DLD1 (cell line): ENCODE measurements at regions not wholly inside any gene's neighbourhood (a gene's known extent, or its start where the extent isn't known, plus 50 kb on each side); places are given as distances from the start of the nearest gene placed in this dataset.

Source experiments
- in situ Hi-C: cut with HindIII; loops from 2 replicates; pipeline ENCODE4 v1.10.0; 2017; ENCODE audit warnings: low sequenced_read_pairs

DNA sequence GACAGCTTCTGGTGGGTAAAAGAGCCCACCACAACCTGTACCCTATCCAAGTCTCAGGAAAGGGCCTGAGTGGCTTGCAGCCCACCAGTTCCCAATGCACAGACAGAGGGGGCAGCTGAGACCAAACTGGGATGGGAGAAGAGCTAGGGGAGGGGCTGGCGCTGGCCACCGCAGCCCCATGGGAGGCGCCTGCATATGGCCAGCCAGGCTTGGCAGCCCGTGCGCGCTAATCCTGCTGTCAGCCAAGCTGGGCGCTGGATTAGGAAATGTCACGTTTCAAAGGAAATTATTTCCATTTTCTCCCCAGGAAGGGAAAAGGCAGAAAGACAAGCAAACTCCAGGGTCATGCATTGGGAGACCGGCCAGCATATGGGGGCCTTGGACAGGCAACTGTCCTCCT, 236.8 kb downstream of the BUD13 start:
- in situ Hi-C loops, result no loop called here

DNA sequence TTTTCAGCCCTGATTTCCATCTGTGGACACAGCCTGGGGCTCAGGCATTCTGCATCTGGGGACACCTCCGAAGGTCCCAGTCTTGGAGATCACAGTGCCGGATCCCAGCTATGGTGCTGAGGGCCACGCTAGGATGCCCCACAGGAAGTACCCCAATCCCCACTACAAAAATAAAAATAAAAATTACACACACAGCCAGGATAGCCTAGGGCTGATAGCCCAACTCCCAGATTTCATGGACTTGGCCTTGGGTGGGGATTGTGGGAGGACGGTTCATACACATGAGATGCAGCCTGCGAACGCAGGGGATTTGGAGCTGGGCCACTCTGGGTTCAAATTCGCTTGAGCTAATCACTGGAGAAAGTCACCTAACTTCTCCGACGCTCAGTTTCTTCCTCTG, 237.7 kb downstream of the BUD13 start:
- in situ Hi-C loops, result no loop called here

GRCh38 chr11:116534270-116534975, 238.4 kb downstream of the BUD13 start:
- in situ Hi-C loops, result no loop called here

DNA sequence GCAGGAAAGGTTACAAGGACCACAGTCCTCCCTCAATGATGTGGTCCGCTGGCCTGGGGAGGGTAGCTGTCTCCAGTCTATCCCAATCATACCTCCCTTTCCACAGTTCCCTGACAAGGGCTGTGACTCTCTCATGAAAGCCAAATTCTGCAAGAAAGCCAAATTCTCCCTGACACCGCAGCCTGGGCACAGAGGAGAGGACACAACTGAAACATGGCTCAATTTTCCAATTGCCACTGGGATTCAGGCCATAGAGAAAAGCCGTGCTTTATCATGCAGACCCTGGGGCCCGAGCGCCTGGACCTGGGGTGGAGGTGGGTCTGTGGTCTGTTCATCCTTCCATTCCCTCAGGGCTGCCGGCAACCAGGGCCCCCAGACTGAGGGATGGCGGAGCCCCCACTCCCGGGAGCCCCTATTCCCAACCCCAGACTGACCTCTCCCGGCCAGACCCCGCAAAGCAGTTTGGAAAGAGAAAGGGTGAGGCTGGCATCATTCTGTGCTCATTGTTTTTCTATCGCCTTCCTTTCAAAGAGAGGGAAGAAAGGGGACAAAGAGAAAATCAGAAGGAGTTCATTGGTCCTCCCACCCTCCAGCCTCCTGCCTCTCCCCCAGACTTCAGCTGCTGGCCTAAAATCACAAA, 239.5 kb downstream of the BUD13 start:
- in situ Hi-C loops, result no loop called here

- in situ Hi-C loops, result no loop called here
Observed at GRCh38 chr11:116532066-116532465, 240.7 kb downstream of the BUD13 start.

DNA sequence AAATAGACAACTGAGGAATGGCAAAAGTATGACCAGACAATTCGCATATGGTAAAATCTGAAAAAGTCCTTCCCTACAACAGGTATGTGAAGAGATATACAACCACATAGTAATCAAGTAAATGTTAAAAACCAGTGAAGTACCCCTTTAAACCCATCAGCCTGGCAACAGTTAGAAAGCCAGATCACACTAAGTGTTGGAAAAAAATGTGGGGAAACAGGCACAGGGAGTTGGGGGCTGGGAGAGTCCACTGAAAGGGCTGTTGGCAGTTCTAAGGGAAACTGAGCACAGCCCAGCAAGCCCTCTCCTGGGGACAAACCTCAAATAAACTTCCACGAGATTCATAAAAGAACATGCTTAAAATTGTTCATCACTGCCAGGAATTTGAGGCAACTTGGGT, 242.1 kb downstream of the BUD13 start:
- in situ Hi-C loops, result no loop called here

DNA sequence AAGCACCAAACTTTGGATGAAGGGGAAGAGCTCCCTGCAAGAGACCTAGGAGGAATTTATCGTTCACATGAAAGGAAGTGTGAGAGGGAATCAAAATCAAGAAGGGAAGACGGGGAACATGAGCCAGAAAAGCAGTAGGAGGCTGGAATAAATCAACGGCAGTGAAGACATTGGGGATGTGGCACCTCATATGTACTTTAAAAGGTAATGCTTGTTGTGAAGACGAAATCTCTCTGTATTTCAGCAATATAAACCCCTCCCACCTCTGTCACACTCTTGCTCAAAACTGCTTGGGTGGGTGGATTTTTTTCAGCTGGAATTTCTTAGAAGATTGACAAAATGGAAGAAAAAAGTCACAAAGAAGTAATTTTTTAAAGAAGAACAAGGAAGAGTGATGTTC, 243.5 kb downstream of the BUD13 start:
- in situ Hi-C loops, result no loop called here

- in situ Hi-C loops, result no loop called here
Observed at GRCh38 chr11:116527180-116527991, 245.4 kb downstream of the BUD13 start.

GRCh38 chr11:116525961-116526495, 246.8 kb downstream of the BUD13 start:
- in situ Hi-C loops, result no loop called here

- in situ Hi-C loops, result no loop called here
Observed at GRCh38 chr11:116519499-116519898, 253.3 kb downstream of the BUD13 start.

DNA sequence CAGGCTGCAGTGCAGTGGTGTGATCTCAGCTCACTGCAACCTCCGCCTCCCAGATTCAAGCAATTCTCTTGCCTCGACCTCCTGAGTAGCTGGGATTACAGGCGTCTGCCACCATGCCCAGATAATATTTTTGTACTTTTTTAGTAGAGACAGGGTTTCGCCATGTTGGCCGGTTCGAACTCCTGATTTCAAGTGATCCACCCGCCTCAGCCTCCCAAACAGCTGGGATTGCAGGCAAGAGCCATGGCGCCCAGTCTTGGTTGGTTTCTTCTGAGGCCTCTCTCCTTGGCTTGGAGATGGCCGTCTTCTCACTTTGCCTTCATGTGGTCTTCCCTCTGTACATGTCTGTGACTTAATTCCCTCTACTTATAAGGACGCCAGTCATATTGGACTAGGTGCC, 254.6 kb downstream of the BUD13 start:
- in situ Hi-C loops, result no loop called here

- in situ Hi-C loops, result no loop called here
Observed at GRCh38 chr11:116517584-116517983, 255.2 kb downstream of the BUD13 start.

DNA sequence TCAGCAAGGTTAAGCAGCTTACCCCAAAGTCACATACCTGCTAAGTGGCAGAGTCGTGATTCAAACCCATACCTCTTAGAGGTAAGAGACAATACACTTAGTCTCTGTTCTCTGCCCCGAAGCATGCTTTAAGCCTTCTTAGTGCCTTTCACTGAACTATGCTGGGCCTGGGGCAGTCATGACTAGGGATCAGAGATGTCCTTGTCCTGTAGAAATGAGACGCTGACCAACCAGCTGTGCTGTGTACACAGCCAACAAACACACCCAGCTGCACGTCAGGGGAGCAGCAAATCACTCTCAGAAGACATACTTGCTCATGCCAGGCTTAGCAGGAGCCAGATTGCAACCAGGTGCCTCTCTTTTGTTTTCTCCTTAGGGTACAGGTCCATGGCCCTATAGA, 255.7 kb downstream of the BUD13 start:
- in situ Hi-C loops, result no loop called here

DNA sequence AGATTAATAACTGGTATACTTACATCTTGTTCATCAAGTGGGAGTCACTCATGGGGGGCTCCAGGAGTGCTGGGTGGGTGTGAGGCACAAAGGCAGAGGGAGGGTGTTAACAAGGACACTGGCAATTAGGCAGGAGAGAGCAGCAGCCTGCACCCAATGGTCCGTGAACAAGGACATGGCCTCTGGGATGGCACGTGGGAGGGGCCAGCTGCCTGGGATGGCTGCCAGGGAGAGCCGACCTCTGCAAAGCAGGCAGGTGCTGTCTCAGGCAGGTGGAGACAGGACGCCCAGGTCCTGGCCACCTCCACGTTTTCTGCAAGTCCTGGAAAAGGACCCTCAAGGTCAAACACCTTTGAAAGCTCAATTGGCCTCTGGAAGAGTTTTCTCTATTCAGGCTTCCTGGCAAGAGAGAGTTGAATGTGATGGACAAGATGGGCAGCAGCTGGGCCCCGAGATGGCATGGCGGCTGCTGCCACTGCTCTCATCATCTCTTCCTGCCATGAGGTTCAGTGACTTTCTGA, 257.1 kb downstream of the BUD13 start:
- in situ Hi-C loops, result no loop called here

GRCh38 chr11:116513894-116514293, 258.9 kb downstream of the BUD13 start:
- in situ Hi-C loops, result no loop called here

DNA sequence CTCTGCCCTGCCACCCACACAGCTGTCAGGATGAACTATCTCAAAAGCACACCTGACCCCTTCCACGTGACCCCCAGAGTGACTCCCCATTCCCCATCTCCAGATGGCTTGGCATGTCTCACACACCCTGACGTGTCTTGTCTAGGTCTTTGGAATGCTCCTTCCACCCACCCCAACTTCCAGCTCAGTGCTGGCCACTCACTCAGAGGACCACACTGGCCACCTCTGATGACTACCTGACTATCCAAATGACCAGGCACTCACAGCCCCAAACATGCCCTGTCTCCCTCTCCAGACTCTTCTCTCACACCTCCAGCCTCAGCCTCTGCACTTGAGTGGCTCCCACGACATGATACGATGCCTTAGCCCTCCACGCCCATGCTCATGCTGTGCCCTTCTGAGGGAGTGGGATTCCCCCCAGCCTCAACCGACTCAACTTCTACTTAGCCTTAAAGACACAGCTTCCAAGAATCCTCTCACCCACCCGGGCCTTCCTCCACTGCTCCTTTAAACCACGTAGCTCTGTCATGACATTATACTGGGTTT, 259.4 kb downstream of the BUD13 start:
- in situ Hi-C loops, result no loop called here

- in situ Hi-C loops, result no loop called here
Observed at GRCh38 chr11:116512841-116513240, 259.9 kb downstream of the BUD13 start.

- in situ Hi-C loops, result no loop called here
Observed at GRCh38 chr11:116511684-116512083, 261.1 kb downstream of the BUD13 start.

DNA sequence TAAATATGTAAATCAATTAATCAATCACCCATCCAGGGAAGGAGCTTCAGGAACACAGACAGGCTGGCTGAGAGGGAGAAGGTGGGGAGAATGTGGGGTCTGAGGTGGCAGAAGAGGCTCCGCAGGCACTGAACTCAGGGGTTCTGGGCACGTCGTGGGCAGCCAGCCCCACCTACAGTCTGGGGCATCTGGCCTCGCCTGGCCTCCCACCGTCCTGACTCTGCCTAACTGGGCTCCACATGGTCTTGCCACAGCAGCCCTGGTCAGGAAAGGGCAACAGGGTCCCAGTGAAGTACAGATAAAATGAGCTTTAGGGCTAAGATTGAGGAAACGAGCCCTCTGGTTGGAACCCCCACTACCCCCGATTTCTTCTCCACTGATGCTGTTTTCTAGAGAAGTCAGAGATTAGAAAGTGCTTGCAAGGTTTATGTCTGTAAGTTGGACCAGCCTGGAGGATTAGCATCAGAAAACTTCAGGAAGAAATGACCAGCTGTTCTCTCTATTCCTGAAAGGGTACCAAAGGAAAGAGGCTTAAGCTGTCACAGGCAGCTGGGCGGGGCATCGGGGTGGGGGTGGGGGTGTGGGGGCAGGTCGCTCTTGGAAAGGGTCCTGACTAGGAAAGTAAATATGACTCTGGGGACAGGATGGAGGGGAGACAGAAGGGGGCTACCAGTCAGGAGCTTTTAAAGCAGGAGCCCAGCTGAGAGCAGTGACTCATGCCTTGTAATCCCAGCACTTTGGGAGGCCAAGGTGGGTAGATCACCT, 261.7 kb downstream of the BUD13 start:
- in situ Hi-C loops, result no loop called here

- in situ Hi-C loops, result no loop called here
Observed at GRCh38 chr11:116510166-116510565, 262.6 kb downstream of the BUD13 start.
